HG03521 (cell line): ENCODE measurements at regions not wholly inside any gene's neighbourhood (a gene's known extent, or its start where the extent isn't known, plus 50 kb on each side); places are given as distances from the start of the nearest gene placed in this dataset.

Experiments used
- ATAC-seq: cut with Tn5 transposase; IDR thresholded peaks from one replicate; pipeline ENCODE4 v1.9.1; 2021; ENCODE audit warnings: mild to moderate bottlenecking, moderate library complexity; ENCODE audit not compliant: unreplicated experiment

DNA sequence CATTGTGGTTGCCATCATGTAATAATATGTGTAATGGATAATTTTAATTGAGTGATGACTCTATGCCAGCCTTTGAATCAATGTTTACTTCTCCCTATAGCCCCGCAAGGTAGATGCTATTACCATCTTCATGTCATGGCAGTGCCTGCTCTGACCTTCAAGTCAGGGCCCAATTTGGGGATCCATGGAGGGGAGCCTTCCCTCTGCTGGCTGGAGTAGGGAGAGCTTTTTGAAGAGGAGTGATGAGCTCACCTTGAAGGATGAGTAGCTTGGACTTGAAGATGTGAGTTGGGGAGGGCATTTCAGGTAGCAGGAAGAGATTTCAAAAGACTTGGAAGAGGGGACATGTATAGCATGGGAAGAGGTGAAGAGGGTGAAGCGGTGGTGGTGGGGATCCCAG lies 189.2 kb downstream of the FOXD2 start:
- no peak for ATAC-seq

DNA sequence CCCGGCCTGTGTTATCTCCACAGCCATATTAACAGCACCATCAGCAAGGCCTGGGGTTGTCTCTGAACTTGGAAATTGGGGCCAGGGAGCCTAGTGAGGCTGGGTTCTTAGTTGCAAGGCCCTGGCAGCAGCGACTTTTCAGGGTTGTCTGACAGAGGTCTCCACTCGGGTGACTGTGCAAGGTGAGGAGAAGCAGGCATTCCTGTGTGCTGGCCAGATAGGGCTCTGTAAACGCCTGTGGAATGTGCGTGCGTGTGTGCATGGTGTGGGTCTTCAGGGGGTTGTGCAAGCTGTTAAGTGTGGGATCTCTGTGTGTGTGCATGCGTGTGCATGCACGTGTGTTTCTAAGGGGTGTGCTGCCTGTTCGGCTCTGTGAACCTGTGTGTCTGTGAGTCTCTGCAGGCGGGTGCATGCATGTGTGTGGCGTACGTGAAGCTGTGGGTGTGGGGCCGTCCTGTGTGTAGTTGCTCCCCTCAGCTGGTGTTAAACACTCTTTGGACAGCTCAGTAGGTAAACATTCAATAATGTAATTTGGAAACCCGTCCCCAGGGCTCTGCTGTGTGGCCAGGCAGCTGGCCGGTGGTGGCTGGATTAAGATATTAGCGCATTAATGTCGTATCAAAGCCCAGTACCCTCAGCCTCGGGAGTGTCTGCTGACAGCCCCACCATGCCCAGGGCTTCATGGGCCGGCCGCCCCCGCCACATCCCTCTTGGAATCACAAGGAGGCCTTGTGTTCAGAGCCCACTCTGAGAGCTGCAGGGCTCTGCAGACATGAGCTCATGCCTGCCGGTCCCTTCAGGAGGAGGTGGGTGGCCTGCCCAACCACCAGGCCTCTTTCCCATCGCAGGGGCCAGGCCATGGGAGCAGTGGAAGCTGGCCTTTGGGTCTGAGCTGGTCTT lies 189.9 kb downstream of the FOXD2 start:
- no peak for ATAC-seq

DNA sequence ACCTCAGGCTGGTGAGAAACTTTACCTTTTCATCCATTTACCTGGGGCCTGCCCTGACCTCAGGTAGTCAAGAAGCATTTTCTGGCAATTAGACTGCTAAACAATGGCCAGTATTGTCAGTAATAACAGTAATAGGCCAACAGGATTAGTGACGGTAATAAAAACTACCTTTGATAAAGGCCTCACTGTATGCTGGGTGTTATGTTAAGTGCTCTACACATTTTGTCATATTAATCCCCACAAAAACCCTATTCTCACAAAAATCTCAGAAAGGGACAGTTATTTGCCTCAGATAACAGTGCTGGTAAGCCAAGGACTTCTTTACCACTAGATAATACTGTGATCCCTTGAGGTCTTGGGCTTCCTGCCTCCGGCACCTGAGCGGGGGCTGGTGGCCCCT lies 191.4 kb downstream of the FOXD2 start:
- no peak for ATAC-seq

DNA sequence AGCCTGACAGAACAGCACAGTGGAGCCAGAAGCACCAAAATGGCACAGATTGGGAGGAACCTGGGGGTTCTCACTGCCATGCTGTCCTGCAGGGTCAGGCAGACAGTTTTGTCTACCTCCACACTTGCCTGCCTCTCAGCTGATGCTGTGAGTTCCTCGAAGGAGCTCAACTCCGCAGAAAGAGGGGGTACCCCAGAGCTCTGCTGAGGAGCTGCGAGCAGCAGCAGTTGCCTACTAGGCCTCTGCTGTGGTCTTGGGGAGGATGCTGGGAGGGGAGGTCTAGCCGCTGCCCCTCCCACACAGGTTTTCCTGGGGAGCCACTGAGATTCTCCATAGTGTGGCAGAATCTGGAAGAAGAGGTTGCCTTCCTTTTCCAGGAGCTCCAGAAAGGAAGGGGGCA lies 192.5 kb downstream of the FOXD2 start:
- no peak for ATAC-seq

DNA sequence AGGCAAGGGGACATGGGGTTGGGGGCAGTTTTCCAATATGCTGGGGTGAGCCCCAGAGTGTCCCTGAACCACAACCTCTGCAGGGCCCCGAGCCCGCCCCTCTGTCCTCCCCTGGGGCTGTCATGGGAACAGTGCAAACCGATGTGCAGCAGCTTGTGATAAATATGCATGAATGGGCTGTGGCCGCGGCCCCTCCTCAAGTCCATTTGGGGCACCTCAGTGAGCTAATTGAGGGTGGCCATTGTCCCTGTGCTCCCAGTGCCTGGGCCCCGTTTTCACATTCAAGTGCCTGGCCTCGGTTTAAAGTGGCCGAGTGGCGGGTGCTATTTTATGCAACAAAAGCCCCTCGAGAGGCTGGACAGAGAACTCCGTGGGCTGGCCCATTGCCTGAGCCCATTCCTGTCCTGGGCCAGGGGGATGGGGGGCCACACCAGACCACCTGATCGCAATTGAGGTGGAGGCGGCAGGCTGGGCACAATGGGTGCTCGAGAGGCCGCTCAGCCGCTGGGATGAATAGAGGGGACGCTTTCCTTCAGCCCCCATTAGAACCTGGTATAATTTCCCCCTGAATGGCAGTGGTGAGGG lies 193.7 kb downstream of the FOXD2 start:
- ATAC-seq = no peak

DNA sequence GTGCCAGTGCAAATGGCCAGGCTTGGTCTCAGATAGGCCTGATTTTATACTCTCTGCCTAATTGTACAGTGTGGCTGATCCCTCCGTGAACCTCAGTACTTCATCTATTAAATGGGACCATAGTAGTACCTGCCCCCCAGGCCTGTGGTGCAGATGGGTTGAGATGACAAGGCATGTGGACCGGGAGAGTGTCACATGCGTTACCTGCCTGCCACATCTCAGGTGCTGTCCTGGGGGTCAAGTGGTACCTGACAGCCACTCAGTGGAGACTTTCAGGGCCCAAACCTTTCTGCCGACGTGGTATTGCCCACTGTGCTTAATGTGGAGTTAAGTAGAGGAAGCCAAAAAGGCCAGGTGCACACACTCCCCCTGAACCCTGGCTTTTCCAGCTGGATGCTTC lies 197.3 kb downstream of the FOXD2 start:
- ATAC-seq = no peak

DNA sequence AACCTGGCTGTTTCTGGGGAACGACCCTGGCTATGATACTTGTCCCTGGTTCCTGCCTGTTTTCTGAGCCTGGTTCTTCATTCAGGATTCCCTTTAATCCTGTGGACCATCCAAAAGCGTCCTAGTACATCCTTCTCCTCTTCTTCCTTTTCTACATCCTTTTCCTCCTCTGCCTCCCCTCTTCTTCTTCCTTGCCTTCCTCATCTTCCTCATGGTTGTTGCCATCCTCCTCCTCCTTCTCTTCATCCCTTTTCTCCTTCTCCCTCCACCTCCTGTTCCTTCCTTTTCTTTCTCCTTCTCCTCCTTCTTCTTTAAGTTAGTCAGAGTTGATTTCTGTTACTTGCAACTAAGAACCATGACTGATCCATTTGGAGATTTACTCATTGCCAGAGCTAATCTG lies 197.8 kb downstream of the FOXD2 start:
- ATAC-seq = no peak

DNA sequence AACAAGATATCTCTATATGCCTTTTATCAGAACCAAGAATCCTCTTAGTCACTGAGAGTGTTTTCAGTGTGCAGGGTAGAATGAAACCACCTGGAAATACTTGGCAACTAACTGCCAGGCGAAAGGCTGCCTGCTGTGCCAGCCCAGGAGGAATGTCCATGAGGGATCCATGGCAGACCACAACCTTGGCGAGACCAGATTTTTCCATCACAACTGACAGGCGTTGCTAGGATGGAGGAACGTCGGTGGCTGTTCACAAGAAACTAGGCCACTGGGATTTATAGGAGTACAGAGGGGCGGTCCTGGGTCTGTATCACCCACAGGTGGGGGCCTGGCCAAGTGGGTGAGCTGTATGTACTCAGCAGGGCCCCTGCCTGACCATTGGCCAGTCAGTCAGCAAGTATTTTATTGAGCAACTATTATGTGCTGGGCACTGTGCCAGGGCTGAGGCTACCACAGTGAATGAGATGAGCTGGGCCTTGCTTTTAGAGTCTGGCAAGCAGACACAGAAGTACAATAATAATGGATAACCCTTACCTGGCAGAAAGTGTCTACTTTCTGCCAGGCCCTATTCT lies 199.4 kb downstream of the FOXD2 start:
- ATAC-seq = no peak

DNA sequence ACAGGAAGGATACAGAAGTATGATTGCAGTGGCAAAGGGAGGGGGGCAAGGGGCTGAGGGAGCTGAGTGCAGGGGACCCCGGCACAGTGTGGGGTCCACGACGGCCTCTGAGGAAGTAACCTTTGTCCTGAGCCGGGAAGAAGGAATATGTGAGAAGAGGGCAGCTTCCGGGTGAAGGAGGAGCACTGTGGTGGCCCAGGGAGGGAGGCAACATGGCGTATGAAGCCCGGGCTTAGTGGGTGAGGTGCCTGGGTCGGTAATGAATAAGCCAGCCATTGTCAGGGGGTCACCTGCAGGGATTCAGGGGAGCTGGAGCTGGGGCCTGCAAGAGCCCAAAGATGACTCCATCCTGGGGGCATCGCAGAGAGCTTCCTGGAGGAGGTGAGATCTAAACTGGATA lies 200.4 kb downstream of the FOXD2 start:
- no peak for ATAC-seq

DNA sequence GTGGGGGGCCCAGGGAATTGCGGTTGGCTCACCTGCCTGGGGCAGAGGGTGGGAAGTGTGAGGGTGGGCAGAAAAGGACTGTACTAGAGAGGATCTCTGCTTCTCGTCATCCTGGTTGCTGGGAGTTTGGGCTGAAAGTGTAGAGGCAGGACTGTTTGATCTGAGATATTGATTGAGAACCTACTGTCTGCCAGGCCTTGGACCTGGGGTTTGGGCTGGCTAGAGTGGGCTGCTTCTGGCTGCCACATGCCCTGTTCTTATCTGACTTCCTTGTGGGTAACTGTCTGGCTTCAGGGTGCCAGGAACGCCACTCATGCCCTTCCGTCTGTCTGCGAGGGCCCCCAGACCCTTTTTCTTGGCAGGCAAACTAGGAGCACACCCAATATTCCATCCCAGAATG lies 200.9 kb downstream of the FOXD2 start:
- no peak for ATAC-seq

DNA sequence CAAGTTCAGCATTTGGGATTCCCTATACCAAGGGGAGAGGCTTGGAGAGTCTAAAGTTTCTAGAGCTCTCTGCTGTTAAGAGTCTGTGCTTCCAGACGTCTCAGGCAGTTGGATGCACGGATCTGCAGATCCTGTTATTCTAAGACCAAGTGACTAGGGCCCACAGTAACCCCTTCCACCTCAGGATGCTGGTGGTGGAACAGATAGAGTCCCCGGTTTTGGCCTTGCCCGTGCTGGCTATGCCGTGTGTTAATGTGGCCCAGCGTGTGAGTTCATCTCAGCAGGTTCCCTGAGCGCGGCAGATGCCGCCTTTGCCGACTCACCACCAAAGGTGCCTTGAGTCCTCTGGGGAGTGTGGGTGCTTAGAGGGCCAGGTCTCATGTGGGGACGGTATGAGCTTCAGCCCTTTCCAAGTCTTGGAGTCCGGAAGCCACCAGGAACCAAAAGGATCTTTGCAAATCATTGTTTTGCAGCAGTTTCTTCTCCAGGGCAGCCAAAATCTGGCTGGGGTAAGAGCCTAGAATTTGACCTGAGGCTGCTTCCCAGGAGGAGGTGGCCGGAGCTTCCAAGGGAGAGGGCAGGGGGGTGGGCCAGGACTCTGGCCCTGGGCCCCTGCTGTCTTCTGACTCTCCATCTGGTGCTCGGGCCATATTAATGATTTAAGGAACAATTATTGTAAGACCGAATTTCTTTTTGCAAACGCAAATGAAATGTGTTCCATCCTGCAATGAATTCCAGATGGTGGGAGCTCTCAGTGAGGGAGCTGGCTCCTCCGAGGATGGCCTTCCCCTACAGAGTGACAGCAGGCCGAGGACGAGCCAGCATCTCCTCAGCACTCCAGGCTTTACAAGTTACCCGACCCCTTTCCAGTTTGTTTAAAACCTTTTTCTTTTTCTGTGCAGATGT lies 205.7 kb downstream of the FOXD2 start:
- no peak for ATAC-seq

DNA sequence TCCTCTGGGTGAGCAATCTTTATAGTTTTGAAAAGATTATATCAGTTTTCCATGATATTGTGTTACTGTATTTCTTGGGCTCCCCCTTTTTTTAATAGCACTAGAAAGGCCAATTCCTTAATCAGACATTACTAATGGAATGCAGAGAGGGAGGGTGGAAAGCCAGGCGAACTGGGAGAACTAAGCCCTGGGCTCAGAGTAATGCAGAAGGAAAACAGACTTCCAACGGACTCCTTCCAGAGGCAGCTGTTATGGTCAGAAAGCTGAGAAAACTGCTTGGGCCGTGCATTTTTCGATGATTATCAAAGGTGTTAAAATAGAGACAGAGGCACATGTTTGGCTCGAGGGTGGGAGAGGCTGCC lies 206.3 kb downstream of the FOXD2 start:
- no peak for ATAC-seq

DNA sequence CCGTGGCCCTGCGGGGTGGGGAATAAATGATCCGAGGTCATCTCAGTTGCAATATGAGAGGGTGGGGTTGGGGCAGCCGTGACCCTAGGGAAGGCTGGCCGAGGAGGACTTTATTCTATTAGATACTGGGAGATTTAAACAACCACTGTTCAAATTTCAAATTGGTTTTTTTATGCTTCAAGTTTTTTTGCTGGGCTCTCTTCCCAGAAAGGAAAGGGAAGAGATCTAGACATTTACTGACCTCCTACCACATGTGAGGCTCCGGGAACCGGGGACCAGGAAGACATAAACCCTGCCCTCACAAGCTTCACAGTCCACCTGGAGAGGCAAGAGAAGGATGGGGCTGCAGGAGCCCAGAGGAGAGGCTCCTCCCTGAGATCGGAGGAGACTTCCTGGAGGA lies 207.3 kb downstream of the FOXD2 start:
- no peak for ATAC-seq

DNA sequence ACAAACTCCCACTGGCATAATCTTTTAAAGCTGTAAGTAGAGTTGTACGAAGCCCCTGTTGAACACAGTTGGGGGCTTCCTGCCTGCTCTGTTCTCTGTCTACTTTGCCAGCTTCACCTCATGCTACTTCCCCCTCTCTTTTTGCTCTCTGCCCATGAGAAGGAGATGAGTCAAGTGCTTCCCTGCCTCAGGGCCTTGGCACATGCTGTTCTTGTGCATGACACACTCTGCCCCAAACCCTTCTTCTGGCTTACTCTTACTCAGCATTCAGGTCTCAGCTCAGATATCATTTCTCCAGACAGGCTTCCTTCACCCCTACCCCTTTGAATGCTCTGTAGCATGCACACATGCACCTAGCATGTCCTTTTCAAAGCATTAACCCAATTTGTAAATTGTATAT lies 208.8 kb downstream of the FOXD2 start:
- no peak for ATAC-seq

DNA sequence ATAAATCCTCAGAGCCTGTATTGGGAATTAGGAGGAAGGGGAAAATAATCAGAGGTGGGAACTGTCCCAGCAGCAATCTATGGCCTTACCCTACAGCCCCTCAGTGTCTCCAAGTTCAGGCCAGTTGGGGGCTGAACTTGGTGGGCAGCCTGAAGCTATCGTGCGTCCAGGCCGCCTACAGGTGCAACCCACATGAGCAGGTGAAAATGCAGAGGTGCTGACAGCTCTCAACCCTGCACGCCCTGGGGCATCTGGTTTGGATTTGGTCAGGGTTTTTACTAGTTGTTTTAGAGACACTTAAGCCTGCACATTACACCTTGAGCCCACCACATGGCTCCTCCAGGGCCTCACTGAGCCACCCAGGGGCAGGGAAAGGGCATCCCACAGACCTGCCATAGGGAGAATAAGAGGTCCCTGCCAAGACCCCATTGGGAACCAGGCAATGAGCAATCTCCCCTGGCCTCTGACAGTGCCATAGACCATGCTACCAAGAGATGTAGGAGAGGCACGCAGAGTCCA lies 209.5 kb downstream of the FOXD2 start:
- no peak for ATAC-seq

DNA sequence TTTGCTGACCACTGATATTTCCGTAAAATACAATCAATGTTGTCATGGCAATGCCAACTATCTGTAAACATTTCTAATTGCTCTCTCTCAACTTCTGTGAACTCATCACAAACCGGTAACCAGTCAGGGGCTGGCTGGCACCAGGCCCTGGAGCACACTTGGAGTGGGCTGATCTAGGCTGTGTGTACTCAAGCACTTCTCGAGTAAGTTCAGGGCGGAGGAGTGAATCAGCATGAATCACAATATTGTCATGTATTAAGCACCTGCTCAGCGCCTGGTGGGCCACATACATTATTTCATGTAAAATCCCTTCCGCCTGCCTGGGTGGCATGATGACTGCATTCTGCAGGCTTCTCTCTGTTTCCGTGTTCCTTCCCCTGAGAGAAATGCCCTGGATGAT lies 212.4 kb downstream of the FOXD2 start:
- no peak for ATAC-seq

DNA sequence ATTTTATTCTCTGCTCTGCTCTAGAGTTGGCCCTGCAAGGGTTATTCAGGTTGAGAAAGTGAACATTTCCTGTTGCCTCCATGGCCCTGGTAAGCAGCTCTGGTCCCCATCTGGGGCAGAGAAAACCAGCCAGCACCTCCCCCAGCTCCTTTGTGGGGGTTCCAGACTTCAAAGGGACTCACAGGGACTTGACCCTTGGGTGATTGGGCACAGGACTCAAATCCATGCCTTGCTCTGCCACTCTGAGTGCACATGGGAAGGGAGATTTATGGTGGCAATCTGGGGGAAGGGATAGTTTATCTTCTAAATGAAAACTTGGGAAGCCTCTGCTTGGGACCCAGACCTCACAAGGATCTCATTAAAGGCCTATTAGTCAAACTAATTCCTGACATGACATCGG lies 212.8 kb downstream of the FOXD2 start:
- no peak for ATAC-seq

DNA sequence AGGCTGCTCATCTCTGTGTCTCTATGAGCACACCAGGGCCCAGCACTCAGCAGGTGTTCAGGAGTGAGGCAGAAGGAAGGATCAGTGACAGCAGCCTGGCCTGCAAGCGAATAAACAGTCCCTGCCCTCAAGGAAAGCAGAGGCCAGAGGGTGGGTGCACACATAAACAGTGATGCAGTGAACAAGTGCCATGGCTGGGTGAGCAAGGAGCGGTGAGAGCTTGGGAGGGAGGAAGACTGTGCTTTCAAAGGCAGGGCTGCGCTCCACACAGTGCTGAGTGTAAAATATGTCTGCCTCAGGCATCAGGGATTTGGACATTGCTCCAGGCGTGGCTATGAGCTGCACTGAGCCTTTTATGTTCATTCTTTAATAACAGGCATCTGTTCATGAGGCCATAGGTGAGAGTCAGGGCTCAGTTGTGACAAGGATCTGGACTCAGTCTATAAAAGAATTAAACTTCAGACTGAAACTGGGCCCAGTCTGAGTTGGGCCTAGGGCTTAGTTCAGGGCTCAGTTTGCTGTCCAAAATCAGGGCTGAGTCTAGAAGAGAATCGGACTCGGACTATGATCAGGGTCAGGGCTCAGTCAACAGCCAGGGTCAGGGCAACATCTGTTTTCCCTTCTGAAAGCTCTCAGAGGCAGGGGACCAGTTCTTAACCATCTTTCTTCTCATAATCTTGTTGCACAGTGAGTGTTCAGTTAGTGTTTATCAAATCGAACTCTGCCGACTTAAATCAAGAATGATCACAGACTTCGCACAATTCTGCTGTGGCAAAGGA lies 213.7 kb downstream of the FOXD2 start:
- no peak for ATAC-seq

DNA sequence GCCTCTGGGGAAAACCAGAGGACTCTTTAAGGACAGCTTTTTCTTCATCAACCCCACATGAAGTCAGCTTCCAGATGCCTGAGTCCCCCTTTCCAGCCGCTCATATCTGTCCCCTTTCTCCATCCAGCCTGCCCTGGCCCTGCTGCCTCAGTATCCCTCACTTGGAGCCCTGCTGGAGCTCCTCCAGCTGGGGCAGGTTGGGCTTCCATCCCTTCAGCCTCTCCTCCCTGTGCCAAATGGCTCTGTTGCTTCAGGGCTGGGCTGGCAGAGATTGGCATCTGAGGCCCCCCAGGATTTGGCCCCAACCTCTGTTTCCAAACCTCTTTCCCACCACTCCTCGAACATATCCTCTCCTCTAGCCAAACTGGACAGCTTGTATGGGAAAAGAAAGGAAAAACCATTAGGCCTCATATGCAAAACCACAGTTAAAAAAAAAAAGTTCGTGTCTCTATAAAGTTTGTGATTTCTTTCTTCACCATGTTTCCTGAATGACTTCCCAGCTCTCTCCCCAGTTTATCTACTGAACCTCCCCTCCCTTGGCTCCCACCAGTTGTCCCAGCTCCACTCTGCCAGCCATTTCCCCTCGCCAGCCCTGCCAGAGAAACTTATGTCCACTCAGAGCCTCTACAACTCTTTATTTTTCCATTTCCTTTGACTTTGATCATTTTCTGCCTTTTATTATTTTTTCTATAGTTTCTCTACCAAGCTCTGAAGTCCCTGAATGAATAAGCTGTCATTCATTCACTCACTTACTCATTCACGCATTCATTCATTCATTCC lies 217.9 kb downstream of the FOXD2 start:
- ATAC-seq = no peak
